Sigmoid colon (tissue), 6 donors: ENCODE measurements at regions not wholly inside any gene's neighbourhood (a gene's known extent, or its start where the extent isn't known, plus 50 kb on each side); places are given as distances from the start of the nearest gene placed in this dataset.

Experiments used
- DNase-seq: peaks from one replicate; pipeline ENCODE4 v3.0.0-alpha.2; 2019
- H3K27ac ChIP-seq, 4 donors: fragments of 200-600 bp; sonication (generic); one replicate each; pipeline ENCODE4 v1.5.1; 2016 to 2019; ENCODE audit warnings: mild to moderate bottlenecking in 1 of 4
- H3K27me3 ChIP-seq, 3 donors: fragments of 200-600 bp; sonication (generic); one replicate each; pipeline ENCODE4 v1.5.1; 2019; ENCODE audit warnings: mild to moderate bottlenecking in 1 of 3
- H3K36me3 ChIP-seq, 4 donors: fragments of 200-600 bp; sonication (generic); one replicate each; pipeline ENCODE4 v1.5.1; 2016 to 2019
- H3K4me1 ChIP-seq, 4 donors: fragments of 200-600 bp; sonication (generic); one replicate each; pipeline ENCODE4 v1.5.1; 2017 to 2019
- H3K4me3 ChIP-seq, 4 donors: fragments of 200-600 bp; sonication (generic); one replicate each; pipeline ENCODE4 v1.5.1; 2017 to 2019; ENCODE audit warnings: mild to moderate bottlenecking in 2 of 4, moderate library complexity in 1 of 4
- H3K9me3 ChIP-seq, 4 donors: fragments of 200-600 bp in 3 of 4; sonication (generic) in 3 of 4; one replicate each; pipeline versions ENCODE4 v1.5.1 to v1.6.1; 2013 to 2019
- CTCF ChIP-seq, 4 experiments: fragments of 450-650 bp in 3 of 4; fragments of 200-600 bp in 1 of 4; IDR thresholded peaks; one replicate each; pipeline ENCODE4 v1.5.1; 2016 to 2019; ENCODE audit warnings: antibody characterized with exemption in 4 of 4, mild to moderate bottlenecking in 3 of 4, moderate library complexity in 2 of 4
- EP300 ChIP-seq, 4 donors: sonication (generic); formaldehyde crosslinking; IDR thresholded peaks; one replicate each; pipeline ENCODE4 v1.6.1; 2017; ENCODE audit warnings: antibody characterized with exemption in 4 of 4
- POLR2A ChIP-seq, 2 donors: fragments of 450-650 bp; IDR thresholded peaks; one replicate each; pipeline ENCODE4 v1.6.1; 2016; ENCODE audit warnings: antibody characterized with exemption in 2 of 2, mild to moderate bottlenecking in 2 of 2, moderate library complexity in 2 of 2
- POLR2AphosphoS5 ChIP-seq, 4 donors: sonication (generic); formaldehyde crosslinking; IDR thresholded peaks; one replicate each; pipeline ENCODE4 v1.6.1; 2017; ENCODE audit warnings: antibody characterized with exemption in 4 of 4
- WGBS, 2 donors: extraction: QIAGEN DNeasy Blood & Tissue Kit; methylation state at CpG; one replicate each; pipeline ENCODE4 v1.1.7; 2013; 5-methylcytosine and 5-hydroxymethylcytosine counted together
- intact Hi-C: fragments of 100-400 bp; cut with DNase I; formaldehyde crosslinking; loops from one replicate; pipeline ENCODE4 v1.15.1; 2023
- donor health status: healthy with polysubstance abuse.
- donor health status: healthy.

- H3K36me3 ChIP-seq = no peaks in the 10 kb centered on the region
- no peaks in the 10 kb centered on the region for H3K9me3 ChIP-seq
- TF ChIP-seq CTCF (IDR thresholded peaks at IDR 0.05) (no peak), EP300 (IDR thresholded peaks at IDR 0.05) (no peak), POLR2AphosphoS5 (IDR thresholded peaks at IDR 0.05) (no peak), POLR2A (IDR thresholded peaks at IDR 0.05) (no peak)
- no peak overlapping the region for H3K27ac ChIP-seq
- no peaks in the 10 kb centered on the region for H3K4me1 ChIP-seq
- no peak overlapping the region for H3K4me3 ChIP-seq
- DNase-seq = no peak
- intact Hi-C loops = no loop called here
- H3K27me3 ChIP-seq = no peaks in the 10 kb centered on the region
These were observed 79.7 kb upstream of the MYLIP start for GRCh38 chr6:16049168-16049567.

- WGBS, 2 donors = 90 to 93% methylated on average over 3 of the region's 3 CpGs
- DNase-seq = no peak
- no peaks in the 10 kb centered on the region for H3K4me1 ChIP-seq
- intact Hi-C loops = no loop called here
- H3K27me3 ChIP-seq = no peaks in the 10 kb centered on the region
- H3K4me3 ChIP-seq = no peak overlapping the region
- H3K36me3 ChIP-seq = no peaks in the 10 kb centered on the region
- no peak overlapping the region for H3K27ac ChIP-seq
- no peak for TF ChIP-seq POLR2AphosphoS5 (IDR thresholded peaks at IDR 0.05)
- TF ChIP-seq CTCF (IDR thresholded peaks at IDR 0.05) = no peak
- TF ChIP-seq POLR2A (IDR thresholded peaks at IDR 0.05) = no peak
- no peak for TF ChIP-seq EP300 (IDR thresholded peaks at IDR 0.05)
- no peaks in the 10 kb centered on the region for H3K9me3 ChIP-seq
These were observed 80.7 kb upstream of the MYLIP start for GRCh38 chr6:16048221-16048620.

DNA sequence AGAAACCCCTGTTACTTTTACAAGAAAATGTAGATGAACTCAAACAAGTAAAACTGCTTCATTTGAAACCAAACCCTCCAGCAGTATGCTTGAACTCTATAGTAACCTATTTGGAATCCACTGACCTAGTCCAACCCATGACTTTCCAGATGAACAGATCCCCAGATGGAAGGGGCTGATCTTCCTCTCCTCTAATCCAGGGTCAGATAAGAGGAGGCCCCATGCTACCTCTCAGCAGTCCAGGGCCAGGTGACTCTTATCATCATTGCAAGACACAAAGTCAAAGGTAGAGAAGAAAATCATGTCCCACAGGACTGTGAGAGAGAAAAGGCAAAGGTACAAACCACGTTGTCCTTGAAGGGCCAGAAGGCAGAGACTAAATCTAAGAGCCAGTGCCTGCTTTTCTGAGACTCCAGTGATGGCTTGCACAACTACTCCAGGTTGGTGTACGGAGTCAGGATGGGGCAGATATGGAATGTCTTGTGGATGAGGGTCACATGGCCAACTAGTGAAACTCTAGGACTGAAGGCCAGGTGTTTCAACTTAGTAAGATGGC lies 81.4 kb upstream of the MYLIP start:
- H3K4me3 ChIP-seq = no peak overlapping the region
- H3K27me3 ChIP-seq = no peaks in the 10 kb centered on the region
- H3K9me3 ChIP-seq = no peaks in the 10 kb centered on the region
- intact Hi-C loops = no loop called here
- H3K4me1 ChIP-seq = no peaks in the 10 kb centered on the region
- no peak overlapping the region for H3K27ac ChIP-seq
- no peaks in the 10 kb centered on the region for H3K36me3 ChIP-seq
- TF ChIP-seq EP300 (IDR thresholded peaks at IDR 0.05) (no peak), POLR2AphosphoS5 (IDR thresholded peaks at IDR 0.05) (no peak), POLR2A (IDR thresholded peaks at IDR 0.05) (no peak), CTCF (IDR thresholded peaks at IDR 0.05) (no peak)
- WGBS, 2 donors = 93 to 94% methylated on average over 2 of the region's 2 CpGs
- DNase-seq = no peak

- no peak for DNase-seq
- H3K27ac ChIP-seq = no peak overlapping the region
- H3K27me3 ChIP-seq = no peaks in the 10 kb centered on the region
- TF ChIP-seq EP300 (IDR thresholded peaks at IDR 0.05) (no peak), POLR2AphosphoS5 (IDR thresholded peaks at IDR 0.05) (no peak), POLR2A (IDR thresholded peaks at IDR 0.05) (no peak), CTCF (IDR thresholded peaks at IDR 0.05) (no peak)
- no peaks in the 10 kb centered on the region for H3K9me3 ChIP-seq
- 60% methylated on average over 4 of the region's 4 CpGs for WGBS, 2 donors
- H3K36me3 ChIP-seq = no peaks in the 10 kb centered on the region
- intact Hi-C loops = no loop called here
- H3K4me1 ChIP-seq = no peaks in the 10 kb centered on the region
- H3K4me3 ChIP-seq = no peak overlapping the region
These were observed 83.6 kb upstream of the MYLIP start for GRCh38 chr6:16045238-16045637.

DNA sequence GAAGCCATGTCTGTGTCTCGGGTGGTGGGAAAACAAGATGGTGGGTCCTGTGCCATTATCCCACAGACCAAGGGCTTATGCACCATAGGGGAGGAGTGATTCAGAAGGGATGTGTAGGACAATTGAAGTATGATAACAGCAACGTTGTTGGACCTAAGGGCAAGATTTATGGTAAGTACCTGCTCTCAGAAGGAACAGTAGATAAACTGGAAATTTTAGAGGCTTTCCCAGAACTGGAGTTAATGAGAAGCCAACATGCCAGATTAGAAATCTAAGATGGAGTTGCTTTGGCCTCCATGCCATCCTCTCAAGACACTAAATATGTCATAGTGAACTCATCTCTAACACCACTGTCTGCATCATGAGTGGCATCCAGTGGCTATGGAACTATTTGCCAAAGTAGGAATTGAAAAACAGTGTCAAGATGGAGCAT lies 84.7 kb upstream of the MYLIP start:
- Histone ChIP-seq H3K27me3 (no peaks in the 10 kb centered on the region), H3K9me3 (no peaks in the 10 kb centered on the region), H3K27ac (no peak overlapping the region), H3K36me3 (no peaks in the 10 kb centered on the region), H3K4me3 (no peak overlapping the region), H3K4me1 (no peaks in the 10 kb centered on the region)
- intact Hi-C loops = no loop called here
- TF ChIP-seq POLR2AphosphoS5 (IDR thresholded peaks at IDR 0.05) (no peak), POLR2A (IDR thresholded peaks at IDR 0.05) (no peak)
- 55 to 80% methylated on average over 2 of the region's 2 CpGs for WGBS, 2 donors
- DNase-seq = no peak
